LNCAP (cell line): ENCODE measurements at regions not wholly inside any gene's neighbourhood (a gene's known extent, or its start where the extent isn't known, plus 50 kb on each side); places are given as distances from the start of the nearest gene placed in this dataset.

Experiments
- CTCF ChIP-seq: fragments of 450-650 bp; IDR thresholded peaks from 2 replicates; pipeline ENCODE4 v1.5.1; 2017; ENCODE audit warnings: mild to moderate bottlenecking

- TF ChIP-seq CTCF: no peak
Observed at GRCh38 chr22:49683032-49683431, 144.6 kb downstream of the BRD1 start.

GRCh38 chr22:49678842-49679170 lies 148.9 kb downstream of the BRD1 start:
- TF ChIP-seq CTCF: no peak

GRCh38 chr22:49678137-49678841 lies 149.4 kb downstream of the BRD1 start:
- TF ChIP-seq CTCF: no peak

- no peak for TF ChIP-seq CTCF
Observed at GRCh38 chr22:49677495-49677889, 150.2 kb downstream of the BRD1 start.

- TF ChIP-seq CTCF: no peak
Observed at GRCh38 chr22:49676783-49677494, 150.7 kb downstream of the BRD1 start.

GRCh38 chr22:49676230-49676629 lies 151.4 kb downstream of the BRD1 start:
- no peak for TF ChIP-seq CTCF

GRCh38 chr22:49674479-49675050 lies 153.1 kb downstream of the BRD1 start:
- TF ChIP-seq CTCF: no peak
